ENCODE measurements at regions not wholly inside any gene's neighbourhood (a gene's known extent, or its start where the extent isn't known, plus 50 kb on each side); places are given as distances from the start of the nearest gene placed in this dataset.
"Not testable (repeated sequence)": the region's sequence is repeated elsewhere in the genome, so short reads cannot be mapped to it uniquely, and the experiment has no call there.

DNA sequence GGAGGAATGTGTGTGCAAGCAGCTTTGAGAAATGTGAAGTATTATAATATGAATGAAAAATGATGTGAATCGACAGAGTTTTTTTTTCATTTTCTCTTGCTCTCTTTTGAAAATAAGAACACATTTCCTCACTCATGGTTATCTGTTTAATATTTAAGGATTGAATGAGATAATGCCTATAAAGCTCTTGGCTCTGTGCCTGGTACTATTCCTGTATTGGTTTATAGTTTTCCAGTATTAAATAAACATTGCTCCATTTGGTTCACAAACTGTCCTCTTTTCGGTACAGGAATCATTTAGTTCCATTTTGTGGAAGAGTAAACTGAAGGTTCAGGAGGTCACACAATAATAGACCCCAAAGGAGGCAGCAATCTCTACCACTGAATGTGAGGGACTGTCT, 1185.5 kb upstream of the WWC1 start:
- no peak overlapping the region for H3K27ac ChIP-seq (ENCODE audit: low read depth in 2 of 2, low read length in 1 of 2)
- no peak overlapping the region for H3K4me3 ChIP-seq (ENCODE audit: low read depth in 1 of 2, low read length in 2 of 2)
- no peaks in the 10 kb centered on the region for H3K36me3 ChIP-seq (ENCODE audit: control insufficient read depth in 2 of 2, insufficient read depth in 2 of 2, low read length in 1 of 2)
- no peaks in the 10 kb centered on the region for H3K4me1 ChIP-seq (ENCODE audit: control insufficient read depth in 2 of 2, insufficient read depth in 2 of 2, low read length in 1 of 2)
- H3K9me3 ChIP-seq (ENCODE audit: control insufficient read depth in 2 of 2, insufficient read depth in 1 of 2, low read depth in 1 of 2, low read length in 1 of 2), result no peaks in the 10 kb centered on the region
- 41 to 51% methylated on average over 2 of the region's 2 CpGs for WGBS, 2 donors
- no peaks in the 10 kb centered on the region for H3K27me3 ChIP-seq (ENCODE audit: control insufficient read depth in 1 of 2, insufficient read depth in 2 of 2, low read length in 2 of 2)

DNA sequence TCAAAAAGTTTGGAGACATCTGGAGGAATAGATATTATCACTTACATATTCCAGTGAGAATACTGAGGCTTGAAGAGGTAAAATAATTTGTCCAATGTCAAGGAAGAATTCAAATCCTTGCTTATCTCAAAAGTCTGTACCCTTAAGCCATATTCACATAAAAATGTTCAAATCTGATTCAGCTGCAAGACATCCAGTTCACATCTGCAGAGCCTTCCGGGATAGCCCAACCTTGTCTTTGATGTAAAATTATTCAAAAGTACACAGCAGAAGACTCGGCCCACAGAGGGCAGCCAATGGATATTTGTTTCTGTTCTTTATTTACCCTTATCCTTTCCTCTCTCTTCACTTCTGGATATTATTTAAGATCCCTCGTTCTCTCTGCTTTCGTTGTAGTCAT, 1183.8 kb upstream of the WWC1 start:
- no peak overlapping the region for H3K4me3 ChIP-seq (ENCODE audit: low read depth in 1 of 2, low read length in 2 of 2)
- no peak overlapping the region for H3K27ac ChIP-seq (ENCODE audit: low read depth in 2 of 2, low read length in 1 of 2)
- H3K9me3 ChIP-seq (ENCODE audit: control insufficient read depth in 2 of 2, insufficient read depth in 1 of 2, low read depth in 1 of 2, low read length in 1 of 2), result no peaks in the 10 kb centered on the region
- no peaks in the 10 kb centered on the region for H3K27me3 ChIP-seq (ENCODE audit: control insufficient read depth in 1 of 2, insufficient read depth in 2 of 2, low read length in 2 of 2)
- H3K4me1 ChIP-seq (ENCODE audit: control insufficient read depth in 2 of 2, insufficient read depth in 2 of 2, low read length in 1 of 2), result no peaks in the 10 kb centered on the region
- WGBS, 2 donors, result 79 to 80% methylated on average over 4 of the region's 4 CpGs
- H3K36me3 ChIP-seq (ENCODE audit: control insufficient read depth in 2 of 2, insufficient read depth in 2 of 2, low read length in 1 of 2), result no peaks in the 10 kb centered on the region

DNA sequence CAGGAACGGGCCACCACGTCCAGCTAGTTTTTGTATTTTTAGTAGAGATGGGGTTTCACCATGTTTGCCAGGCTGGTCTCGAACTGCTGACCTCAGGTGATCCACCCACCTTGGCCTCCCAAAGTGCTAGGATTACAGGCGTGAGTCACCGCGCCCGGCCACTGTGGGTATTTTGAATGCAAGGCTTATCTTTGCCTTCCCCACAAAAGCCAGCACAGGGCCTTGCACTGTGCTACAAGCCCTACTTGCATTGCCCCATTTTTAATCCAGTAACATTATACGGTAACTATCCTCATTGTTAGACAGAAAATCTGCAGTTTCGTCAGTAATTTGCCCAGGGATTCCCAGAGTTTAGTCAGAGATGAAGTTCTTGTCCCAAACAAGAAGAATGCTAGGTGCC, 1183.2 kb upstream of the WWC1 start:
- not testable (repeated sequence) for H3K36me3 ChIP-seq (ENCODE audit: control insufficient read depth in 2 of 2, insufficient read depth in 2 of 2, low read length in 1 of 2); H3K4me1 ChIP-seq (ENCODE audit: control insufficient read depth in 2 of 2, insufficient read depth in 2 of 2, low read length in 1 of 2); H3K4me3 ChIP-seq (ENCODE audit: low read depth in 1 of 2, low read length in 2 of 2); H3K27ac ChIP-seq (ENCODE audit: low read depth in 2 of 2, low read length in 1 of 2); H3K27me3 ChIP-seq (ENCODE audit: control insufficient read depth in 1 of 2, insufficient read depth in 2 of 2, low read length in 2 of 2); H3K9me3 ChIP-seq (ENCODE audit: control insufficient read depth in 2 of 2, insufficient read depth in 1 of 2, low read depth in 1 of 2, low read length in 1 of 2)
- WGBS, 2 donors, result 91 to 92% methylated on average over 9 of the region's 9 CpGs

DNA sequence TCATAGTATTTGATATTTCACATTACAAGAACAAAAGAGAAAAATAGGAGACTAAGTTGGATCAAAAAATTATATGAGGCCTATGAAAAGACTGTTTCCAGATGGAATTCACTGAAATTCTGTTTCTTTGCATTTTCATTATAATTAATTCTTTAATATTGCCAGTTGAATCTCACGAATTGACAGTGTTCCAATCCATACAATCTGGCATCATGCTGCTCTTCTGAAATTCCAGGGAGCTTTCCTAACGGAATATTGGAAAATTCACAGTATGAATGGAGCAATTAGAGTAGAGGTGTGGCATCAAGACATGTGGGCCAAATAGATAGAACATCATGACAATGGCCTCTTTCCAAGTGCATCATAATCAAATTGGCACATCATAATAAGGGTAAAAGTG, 1178.9 kb upstream of the WWC1 start:
- Histone ChIP-seq H3K4me1 (ENCODE audit: control insufficient read depth in 2 of 2, insufficient read depth in 2 of 2, low read length in 1 of 2) (no peaks in the 10 kb centered on the region), H3K9me3 (ENCODE audit: control insufficient read depth in 2 of 2, insufficient read depth in 1 of 2, low read depth in 1 of 2, low read length in 1 of 2) (no peaks in the 10 kb centered on the region), H3K27ac (ENCODE audit: low read depth in 2 of 2, low read length in 1 of 2) (no peak overlapping the region), H3K27me3 (ENCODE audit: control insufficient read depth in 1 of 2, insufficient read depth in 2 of 2, low read length in 2 of 2) (no peaks in the 10 kb centered on the region), H3K36me3 (ENCODE audit: control insufficient read depth in 2 of 2, insufficient read depth in 2 of 2, low read length in 1 of 2) (no peaks in the 10 kb centered on the region), H3K4me3 (ENCODE audit: low read depth in 1 of 2, low read length in 2 of 2) (no peak overlapping the region)
- 72 to 76% methylated on average over 2 of the region's 2 CpGs for WGBS, 2 donors

DNA sequence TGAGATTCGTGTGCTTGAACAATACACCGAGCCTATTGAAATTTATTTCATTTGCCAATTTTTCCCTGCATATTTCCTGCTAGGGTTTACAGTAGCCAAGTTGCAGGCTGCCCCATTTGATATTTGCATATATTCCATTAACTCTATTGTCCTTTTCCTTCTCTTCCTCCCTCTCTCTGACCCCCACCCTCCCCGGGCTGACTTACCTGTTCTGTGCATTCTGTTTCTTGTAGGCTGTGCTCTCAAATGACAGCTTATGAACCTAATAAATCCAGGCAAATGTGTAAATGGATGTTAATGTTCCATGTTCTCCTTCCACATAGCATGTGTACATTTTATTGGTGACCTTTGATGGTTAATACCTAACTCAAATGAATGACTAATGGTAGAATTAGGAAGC, 1169.2 kb upstream of the WWC1 start:
- no peak overlapping the region for H3K4me3 ChIP-seq (ENCODE audit: low read depth in 1 of 2, low read length in 2 of 2)
- H3K4me1 ChIP-seq (ENCODE audit: control insufficient read depth in 2 of 2, insufficient read depth in 2 of 2, low read length in 1 of 2), result no peaks in the 10 kb centered on the region
- no peaks in the 10 kb centered on the region for H3K36me3 ChIP-seq (ENCODE audit: control insufficient read depth in 2 of 2, insufficient read depth in 2 of 2, low read length in 1 of 2)
- no peaks in the 10 kb centered on the region for H3K9me3 ChIP-seq (ENCODE audit: control insufficient read depth in 2 of 2, insufficient read depth in 1 of 2, low read depth in 1 of 2, low read length in 1 of 2)
- no peak overlapping the region for H3K27ac ChIP-seq (ENCODE audit: low read depth in 2 of 2, low read length in 1 of 2)
- WGBS, 2 donors, result 82 to 84% methylated on average over 3 of the region's 3 CpGs
- H3K27me3 ChIP-seq (ENCODE audit: control insufficient read depth in 1 of 2, insufficient read depth in 2 of 2, low read length in 2 of 2), result no peaks in the 10 kb centered on the region

DNA sequence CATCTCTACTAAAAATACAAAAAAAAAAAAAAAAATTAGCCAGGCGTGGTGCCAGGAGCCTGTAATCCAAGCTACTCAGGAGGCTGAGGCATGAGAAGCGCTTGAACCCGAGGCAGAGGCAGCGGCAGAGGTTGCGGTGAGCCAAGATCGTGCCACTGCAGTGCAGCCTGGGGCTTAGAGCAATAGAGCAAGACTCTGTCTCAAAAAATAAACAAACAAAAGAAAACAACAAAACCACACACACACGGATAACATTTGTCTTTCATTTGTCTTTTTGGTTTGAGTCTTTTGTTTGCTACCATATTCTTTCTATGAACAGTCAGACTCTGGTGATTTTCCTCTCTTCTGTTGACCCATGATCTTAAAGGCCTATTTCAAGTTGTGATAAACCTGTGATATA, 1168.3 kb upstream of the WWC1 start:
- WGBS, 2 donors, result 80 to 87% methylated on average over 7 of the region's 7 CpGs
- no peak overlapping the region for H3K4me3 ChIP-seq (ENCODE audit: low read depth in 1 of 2, low read length in 2 of 2)
- H3K27ac ChIP-seq (ENCODE audit: low read depth in 2 of 2, low read length in 1 of 2), result no peak overlapping the region
- no peaks in the 10 kb centered on the region for H3K27me3 ChIP-seq (ENCODE audit: control insufficient read depth in 1 of 2, insufficient read depth in 2 of 2, low read length in 2 of 2)
- no peaks in the 10 kb centered on the region for H3K36me3 ChIP-seq (ENCODE audit: control insufficient read depth in 2 of 2, insufficient read depth in 2 of 2, low read length in 1 of 2)
- H3K4me1 ChIP-seq (ENCODE audit: control insufficient read depth in 2 of 2, insufficient read depth in 2 of 2, low read length in 1 of 2), result no peaks in the 10 kb centered on the region
- H3K9me3 ChIP-seq (ENCODE audit: control insufficient read depth in 2 of 2, insufficient read depth in 1 of 2, low read depth in 1 of 2, low read length in 1 of 2), result no peaks in the 10 kb centered on the region

DNA sequence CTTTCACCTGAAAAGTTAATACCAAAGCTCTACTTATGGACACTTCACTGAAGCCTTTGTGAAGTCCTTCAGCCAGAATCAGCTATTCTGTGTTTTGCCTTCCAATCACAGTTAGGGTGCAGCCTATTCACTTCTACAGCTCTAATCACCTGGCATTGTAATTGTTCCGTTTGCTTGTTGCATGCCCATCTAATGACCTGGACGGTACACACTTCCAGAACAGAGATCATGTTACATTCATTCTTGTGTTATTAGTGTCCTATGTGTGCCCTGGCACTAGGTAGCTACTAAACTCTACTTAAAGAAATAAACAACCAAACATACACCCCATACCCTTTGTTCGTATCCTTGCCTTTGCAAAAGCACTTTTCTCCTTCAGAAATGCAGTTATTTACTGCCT, 1162.9 kb upstream of the WWC1 start:
- Histone ChIP-seq H3K4me3 (ENCODE audit: low read depth in 1 of 2, low read length in 2 of 2) (no peak overlapping the region), H3K4me1 (ENCODE audit: control insufficient read depth in 2 of 2, insufficient read depth in 2 of 2, low read length in 1 of 2) (no peaks in the 10 kb centered on the region), H3K27me3 (ENCODE audit: control insufficient read depth in 1 of 2, insufficient read depth in 2 of 2, low read length in 2 of 2) (no peaks in the 10 kb centered on the region), H3K9me3 (ENCODE audit: control insufficient read depth in 2 of 2, insufficient read depth in 1 of 2, low read depth in 1 of 2, low read length in 1 of 2) (no peaks in the 10 kb centered on the region), H3K36me3 (ENCODE audit: control insufficient read depth in 2 of 2, insufficient read depth in 2 of 2, low read length in 1 of 2) (no peaks in the 10 kb centered on the region), H3K27ac (ENCODE audit: low read depth in 2 of 2, low read length in 1 of 2) (no peak overlapping the region)
- 68 to 73% methylated on average over 3 of the region's 3 CpGs for WGBS, 2 donors

DNA sequence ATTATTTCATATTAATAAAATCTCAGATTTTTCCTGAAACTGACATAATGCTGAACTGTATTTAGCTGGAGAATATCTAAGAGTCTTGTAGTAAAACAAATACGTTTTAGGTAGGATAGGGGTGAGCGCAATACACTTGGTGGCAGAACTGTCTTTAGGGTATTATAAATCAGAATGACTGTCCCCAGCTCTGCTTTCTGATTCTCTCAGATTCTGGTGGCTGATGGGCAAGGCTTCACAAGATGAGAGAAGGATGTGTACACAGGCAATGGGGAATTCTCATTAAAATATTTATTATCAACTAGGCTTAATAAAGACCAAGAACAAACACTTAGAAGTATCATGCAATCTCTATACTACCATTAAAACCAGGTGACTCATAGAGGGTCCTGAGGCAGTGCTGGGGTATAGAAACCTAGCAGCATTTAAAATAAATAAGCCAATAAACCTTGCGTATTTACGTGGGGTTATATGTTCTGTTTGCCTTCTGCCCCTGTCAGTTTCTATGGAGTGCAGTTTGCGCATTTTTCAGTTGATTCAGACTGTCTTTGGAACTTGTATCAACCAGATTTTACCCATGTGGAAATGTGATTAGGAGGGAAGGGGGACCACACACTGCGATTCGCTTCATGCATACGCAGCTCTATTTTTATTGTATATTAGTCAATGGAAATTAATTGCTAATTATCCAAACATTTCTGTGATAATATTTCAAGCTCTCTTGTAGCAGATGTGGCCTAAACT, 1150.7 kb upstream of the WWC1 start:
- Histone ChIP-seq H3K4me3 (ENCODE audit: low read depth in 1 of 2, low read length in 2 of 2) (no peak overlapping the region), H3K36me3 (ENCODE audit: control insufficient read depth in 2 of 2, insufficient read depth in 2 of 2, low read length in 1 of 2) (no peaks in the 10 kb centered on the region), H3K4me1 (ENCODE audit: control insufficient read depth in 2 of 2, insufficient read depth in 2 of 2, low read length in 1 of 2) (no peaks in the 10 kb centered on the region), H3K9me3 (ENCODE audit: control insufficient read depth in 2 of 2, insufficient read depth in 1 of 2, low read depth in 1 of 2, low read length in 1 of 2) (no peaks in the 10 kb centered on the region), H3K27me3 (ENCODE audit: control insufficient read depth in 1 of 2, insufficient read depth in 2 of 2, low read length in 2 of 2) (no peaks in the 10 kb centered on the region), H3K27ac (ENCODE audit: low read depth in 2 of 2, low read length in 1 of 2) (no peak overlapping the region)
- WGBS, 2 donors, result 89 to 91% methylated on average over 8 of the region's 8 CpGs

DNA sequence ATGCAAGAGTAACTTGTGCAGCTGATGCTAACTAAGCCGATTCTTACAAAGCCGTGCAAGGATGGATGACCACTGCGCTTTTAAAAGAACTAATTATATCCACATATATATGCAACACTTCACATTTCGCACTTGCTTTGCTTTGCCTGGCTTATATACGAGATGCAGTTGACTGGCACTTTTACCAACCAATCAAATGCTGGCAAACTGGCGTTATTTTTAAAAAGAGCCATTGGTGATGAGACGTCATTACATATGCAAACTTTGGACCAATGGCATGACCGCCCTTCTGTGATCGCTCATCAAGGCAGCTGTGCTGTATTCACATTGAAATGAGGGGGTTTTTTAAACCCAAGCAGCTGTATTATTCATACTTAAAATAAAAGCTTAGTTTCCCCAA, 1147.7 kb upstream of the WWC1 start:
- Histone ChIP-seq H3K4me1 (ENCODE audit: control insufficient read depth in 2 of 2, insufficient read depth in 2 of 2, low read length in 1 of 2) (no peaks in the 10 kb centered on the region), H3K27me3 (ENCODE audit: control insufficient read depth in 1 of 2, insufficient read depth in 2 of 2, low read length in 2 of 2) (no peaks in the 10 kb centered on the region), H3K36me3 (ENCODE audit: control insufficient read depth in 2 of 2, insufficient read depth in 2 of 2, low read length in 1 of 2) (no peaks in the 10 kb centered on the region), H3K4me3 (ENCODE audit: low read depth in 1 of 2, low read length in 2 of 2) (no peak overlapping the region), H3K27ac (ENCODE audit: low read depth in 2 of 2, low read length in 1 of 2) (no peak overlapping the region), H3K9me3 (ENCODE audit: control insufficient read depth in 2 of 2, insufficient read depth in 1 of 2, low read depth in 1 of 2, low read length in 1 of 2) (no peaks in the 10 kb centered on the region)
- WGBS, 2 donors, result 93 to 94% methylated on average over 9 of the region's 9 CpGs

DNA sequence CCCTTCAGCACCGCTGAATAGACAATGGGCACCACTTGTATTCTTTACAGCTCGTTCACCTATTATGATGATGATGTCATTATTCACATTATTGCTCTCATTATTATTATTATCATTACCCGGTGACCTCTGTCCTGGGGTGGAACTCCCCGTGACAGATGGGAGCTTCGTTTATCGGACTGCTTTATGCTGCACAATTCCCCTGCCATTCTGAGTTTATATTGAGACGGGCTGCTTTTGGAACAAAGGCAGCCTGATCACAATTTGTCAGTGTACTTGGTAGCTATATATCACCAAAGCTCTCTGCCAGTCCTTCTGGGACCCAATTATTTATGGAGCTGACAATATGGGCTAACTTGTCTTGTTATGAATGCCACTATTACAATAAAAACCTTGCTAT, 1145.6 kb upstream of the WWC1 start:
- Histone ChIP-seq H3K27me3 (ENCODE audit: control insufficient read depth in 1 of 2, insufficient read depth in 2 of 2, low read length in 2 of 2) (no peaks in the 10 kb centered on the region), H3K36me3 (ENCODE audit: control insufficient read depth in 2 of 2, insufficient read depth in 2 of 2, low read length in 1 of 2) (no peaks in the 10 kb centered on the region)
- WGBS, 2 donors, result 83 to 86% methylated on average over 7 of the region's 7 CpGs

More for the DNA sequence above, 1145.6 kb upstream of the WWC1 start:
- Histone ChIP-seq H3K4me3 (ENCODE audit: low read depth in 1 of 2, low read length in 2 of 2) (no peak overlapping the region), H3K27ac (ENCODE audit: low read depth in 2 of 2, low read length in 1 of 2) (no peak overlapping the region), H3K4me1 (ENCODE audit: control insufficient read depth in 2 of 2, insufficient read depth in 2 of 2, low read length in 1 of 2) (no peaks in the 10 kb centered on the region), H3K9me3 (ENCODE audit: control insufficient read depth in 2 of 2, insufficient read depth in 1 of 2, low read depth in 1 of 2, low read length in 1 of 2) (no peaks in the 10 kb centered on the region)
